PFSK-1 (cell line): ENCODE measurements at regions not wholly inside any gene's neighbourhood (a gene's known extent, or its start where the extent isn't known, plus 50 kb on each side); places are given as distances from the start of the nearest gene placed in this dataset.

Experiments
- FOXP2 ChIP-seq: optimal IDR thresholded peaks from 2 replicates; pipeline ENCODE3; 2011; ENCODE audit warnings: borderline replicate concordance, control low read depth, inconsistent platforms; ENCODE audit not compliant: insufficient read depth; ENCODE audit errors: extremely low read length, extremely low read depth
- POLR2AphosphoS5 ChIP-seq: IDR thresholded peaks from 2 replicates; pipeline ENCODE4 v1.6.1; 2012; ENCODE audit warnings: low read depth, mild to moderate bottlenecking, control low read depth, low read length, moderate library complexity
- SIN3A ChIP-seq: IDR thresholded peaks from 2 replicates; pipeline ENCODE4 v1.6.1; 2012; ENCODE audit warnings: mild to moderate bottlenecking, low read length, moderate library complexity, borderline replicate concordance; ENCODE audit not compliant: insufficient read depth
- TAF1 ChIP-seq: IDR thresholded peaks from 2 replicates; pipeline ENCODE4 v1.6.1; 2012; ENCODE audit warnings: low read length, control low read depth, borderline replicate concordance; ENCODE audit not compliant: insufficient read depth
- TF ChIP-seq, protein P1 (sequence below), 2 experiments: IDR thresholded peaks; 2 replicates each; pipeline versions ENCODE4 v1.6.1 to v1.8.0; 2011 to 2012; ENCODE audit warnings: low read depth in 2 of 2, low read length in 2 of 2, control low read depth in 1 of 2, inconsistent platforms in 1 of 2, mild to moderate bottlenecking in 1 of 2, moderate library complexity in 1 of 2; ENCODE audit not compliant: insufficient read depth in 1 of 2

DNA sequence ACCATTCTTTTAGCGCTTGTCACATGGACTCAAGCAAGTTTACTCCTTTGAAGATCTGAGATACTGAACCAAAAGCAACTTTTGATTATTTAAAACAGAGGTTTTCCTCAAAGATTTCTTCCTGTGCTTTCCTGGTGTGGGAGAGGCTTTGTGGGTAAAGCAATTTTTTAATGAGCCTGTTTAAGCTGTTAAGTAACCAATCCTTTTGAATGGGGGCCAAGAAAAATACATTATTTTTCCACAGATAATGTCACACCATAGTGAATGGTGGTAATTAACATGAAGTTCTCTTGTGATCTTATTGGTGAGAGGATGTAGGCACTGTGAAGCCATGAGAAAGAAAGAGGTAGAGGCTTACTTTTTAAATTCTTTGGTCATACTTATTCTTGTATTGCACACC lies 55.8 kb upstream of the OBI1 start:
- no peak for TF ChIP-seq POLR2AphosphoS5
- no peak for TF ChIP-seq TAF1
- TF ChIP-seq FOXP2: no peak
- no peak for TF ChIP-seq SIN3A
- TF ChIP-seq, protein P1, sequence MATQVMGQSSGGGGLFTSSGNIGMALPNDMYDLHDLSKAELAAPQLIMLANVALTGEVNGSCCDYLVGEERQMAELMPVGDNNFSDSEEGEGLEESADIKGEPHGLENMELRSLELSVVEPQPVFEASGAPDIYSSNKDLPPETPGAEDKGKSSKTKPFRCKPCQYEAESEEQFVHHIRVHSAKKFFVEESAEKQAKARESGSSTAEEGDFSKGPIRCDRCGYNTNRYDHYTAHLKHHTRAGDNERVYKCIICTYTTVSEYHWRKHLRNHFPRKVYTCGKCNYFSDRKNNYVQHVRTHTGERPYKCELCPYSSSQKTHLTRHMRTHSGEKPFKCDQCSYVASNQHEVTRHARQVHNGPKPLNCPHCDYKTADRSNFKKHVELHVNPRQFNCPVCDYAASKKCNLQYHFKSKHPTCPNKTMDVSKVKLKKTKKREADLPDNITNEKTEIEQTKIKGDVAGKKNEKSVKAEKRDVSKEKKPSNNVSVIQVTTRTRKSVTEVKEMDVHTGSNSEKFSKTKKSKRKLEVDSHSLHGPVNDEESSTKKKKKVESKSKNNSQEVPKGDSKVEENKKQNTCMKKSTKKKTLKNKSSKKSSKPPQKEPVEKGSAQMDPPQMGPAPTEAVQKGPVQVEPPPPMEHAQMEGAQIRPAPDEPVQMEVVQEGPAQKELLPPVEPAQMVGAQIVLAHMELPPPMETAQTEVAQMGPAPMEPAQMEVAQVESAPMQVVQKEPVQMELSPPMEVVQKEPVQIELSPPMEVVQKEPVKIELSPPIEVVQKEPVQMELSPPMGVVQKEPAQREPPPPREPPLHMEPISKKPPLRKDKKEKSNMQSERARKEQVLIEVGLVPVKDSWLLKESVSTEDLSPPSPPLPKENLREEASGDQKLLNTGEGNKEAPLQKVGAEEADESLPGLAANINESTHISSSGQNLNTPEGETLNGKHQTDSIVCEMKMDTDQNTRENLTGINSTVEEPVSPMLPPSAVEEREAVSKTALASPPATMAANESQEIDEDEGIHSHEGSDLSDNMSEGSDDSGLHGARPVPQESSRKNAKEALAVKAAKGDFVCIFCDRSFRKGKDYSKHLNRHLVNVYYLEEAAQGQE (IDR thresholded peaks at IDR 0.05; ENCODE audit: insufficient read depth in 1 of 2, low read depth in 2 of 2, low read length in 2 of 2): no peak

DNA sequence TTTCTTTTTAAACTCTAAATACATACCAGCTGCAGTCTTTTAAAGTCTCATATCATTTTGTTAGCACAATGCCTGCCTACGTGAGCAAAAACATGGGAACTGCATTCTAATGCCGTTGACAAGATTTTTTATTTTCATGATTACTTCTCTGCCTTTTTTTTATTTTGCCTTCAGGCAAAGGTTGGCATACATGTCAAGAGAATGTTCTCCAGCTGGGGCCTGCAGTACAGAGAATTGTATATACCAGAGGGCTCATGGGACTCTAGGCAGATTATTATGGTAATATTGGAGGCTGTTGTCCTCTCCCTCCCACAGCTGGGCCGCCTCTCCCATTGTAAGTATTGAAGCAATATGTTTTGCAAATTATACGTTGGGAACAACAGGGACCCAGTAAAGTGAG lies 53.9 kb upstream of the OBI1 start:
- TF ChIP-seq TAF1: no peak
- TF ChIP-seq SIN3A: no peak
- TF ChIP-seq, protein P1 (IDR thresholded peaks at IDR 0.05; ENCODE audit: insufficient read depth in 1 of 2, low read depth in 2 of 2, low read length in 2 of 2): no peak
- no peak for TF ChIP-seq POLR2AphosphoS5
- TF ChIP-seq FOXP2: no peak

DNA sequence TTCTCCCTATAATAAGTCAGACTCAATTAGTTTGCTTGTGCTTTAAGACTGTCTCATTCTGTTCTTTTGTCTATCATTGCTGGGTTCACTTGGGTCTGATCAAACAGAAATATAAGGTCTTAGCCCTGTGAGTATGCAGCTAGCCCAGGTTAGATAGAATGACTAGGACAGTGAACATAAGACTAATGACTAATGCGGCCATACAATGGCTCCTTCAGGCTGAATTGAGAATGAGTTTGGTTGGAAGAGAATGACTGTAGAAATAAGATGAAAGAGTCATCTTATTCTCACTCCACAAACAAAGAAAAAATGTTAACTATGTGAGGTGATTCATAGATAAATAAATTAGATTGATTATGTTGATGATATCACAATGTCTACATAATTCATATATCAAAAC lies 50.1 kb upstream of the OBI1 start:
- TF ChIP-seq POLR2AphosphoS5 (no peak), SIN3A (no peak), TAF1 (no peak), FOXP2 (no peak)
- TF ChIP-seq, protein P1 (IDR thresholded peaks at IDR 0.05; ENCODE audit: insufficient read depth in 1 of 2, low read depth in 2 of 2, low read length in 2 of 2): no peak
